Panc1 (cell line): ENCODE measurements at regions not wholly inside any gene's neighbourhood (a gene's known extent, or its start where the extent isn't known, plus 50 kb on each side); places are given as distances from the start of the nearest gene placed in this dataset.

Source experiments
- ATAC-seq: fragments of 200-7000 bp; cut with Tn5 transposase; 2 replicates; pipeline ENCODE4 v1.9.1; 2020; ENCODE audit warnings: mild to moderate bottlenecking, moderate library complexity
- BruUV-seq: library from RNA; stranded (reverse); fragments of 400-500 nt; replicated peaks from 2 replicates; lab custom pipeline; 2021; lab: Mats Ljungman, UMichigan
- CTCF ChIA-PET: fragments of 300-600 bp; sonication (Branson Sonifier 250); formaldehyde crosslinking; loops from one replicate; lab custom pipeline; 2022; ENCODE audit warnings: antibody characterized with exemption; lab: Charles Lee
- POLR2A ChIA-PET: fragments of 300-600 bp; sonication (Branson Sonifier 250); formaldehyde crosslinking; loops from one replicate; lab custom pipeline; 2022; ENCODE audit warnings: antibody characterized with exemption; lab: Charles Lee
- DNase-seq: peaks from one replicate; pipeline ENCODE4 v3.0.0-alpha.2; 2010; ENCODE audit warnings: low read depth, low spot score
- H3K27ac ChIP-seq: 2 replicates; pipeline ENCODE4 v1.5.1; 2011; ENCODE audit warnings: mild to moderate bottlenecking, low read length, inconsistent platforms
- H3K27me3 ChIP-seq: fragments of 200-500 bp; sonication (Bioruptor generic); 2 replicates; pipeline ENCODE4 v1.6.0; 2014; ENCODE audit warnings: low read length, inconsistent platforms; ENCODE audit not compliant: control insufficient read depth, insufficient read depth
- H3K36me3 ChIP-seq: fragments of 200-500 bp; sonication (Bioruptor generic); 2 replicates; pipeline ENCODE4 v1.5.1; 2014; ENCODE audit warnings: inconsistent platforms, mild to moderate bottlenecking, low read length, moderate library complexity; ENCODE audit not compliant: control insufficient read depth, insufficient read depth
- H3K4me1 ChIP-seq: 2 replicates; pipeline ENCODE4 v1.5.1; 2011; ENCODE audit warnings: inconsistent platforms, mild to moderate bottlenecking, low read length, moderate library complexity; ENCODE audit not compliant: control insufficient read depth, insufficient read depth
- H3K4me3 ChIP-seq, 2 experiments: 2 replicates each; pipeline ENCODE4 v1.5.1; 2011 to 2012; ENCODE audit warnings: low read depth in 2 of 2, low read length in 2 of 2, mild to moderate bottlenecking in 2 of 2, inconsistent platforms in 1 of 2, moderate library complexity in 1 of 2
- H3K9me3 ChIP-seq: fragments of 200-500 bp; sonication (Bioruptor generic); 2 replicates; pipeline ENCODE4 v1.5.1; 2014; ENCODE audit warnings: low read depth, mild to moderate bottlenecking, inconsistent platforms, low read length, moderate library complexity; ENCODE audit not compliant: control insufficient read depth, insufficient read depth
- POLR2AphosphoS5 ChIP-seq: IDR thresholded peaks from 2 replicates; pipeline ENCODE4 v1.6.1; 2012; ENCODE audit warnings: mild to moderate bottlenecking, low read depth, low read length, moderate library complexity
- SIN3A ChIP-seq: IDR thresholded peaks from 2 replicates; pipeline ENCODE4 v1.6.1; 2012; ENCODE audit warnings: low read depth, mild to moderate bottlenecking, low read length, moderate library complexity, borderline replicate concordance; ENCODE audit not compliant: insufficient read depth
- TCF7L2 ChIP-seq: IDR thresholded peaks from 2 replicates; pipeline ENCODE4 v1.6.1; 2011; ENCODE audit warnings: mild to moderate bottlenecking, low read depth, low read length, inconsistent platforms
- in situ Hi-C: cut with HindIII; loops from 2 replicates; pipeline ENCODE4 v1.10.0; 2016; ENCODE audit warnings: low sequenced_read_pairs, low pct_unique_long_range_greater_than_20kb
- intact Hi-C: fragments of 100-400 bp; cut with micrococcal nuclease; formaldehyde crosslinking; loops from one replicate; pipeline ENCODE4 v1.10.0; 2022; ENCODE audit not compliant: unreplicated experiment
- TF ChIP-seq, protein P1 (sequence below), 2 experiments: IDR thresholded peaks; 2 replicates each; pipeline ENCODE4 v1.6.1; 2011 to 2012; ENCODE audit warnings: low read depth in 2 of 2, control low read depth in 1 of 2, low read length in 1 of 2, mild to moderate bottlenecking in 1 of 2, moderate library complexity in 1 of 2; ENCODE audit not compliant: insufficient read depth in 1 of 2
- TF ChIP-seq, protein P2 (sequence below): fragments of 450-650 bp; IDR thresholded peaks from 2 replicates; pipeline ENCODE4 v1.5.1; 2017; ENCODE audit warnings: mild to moderate bottlenecking

DNA sequence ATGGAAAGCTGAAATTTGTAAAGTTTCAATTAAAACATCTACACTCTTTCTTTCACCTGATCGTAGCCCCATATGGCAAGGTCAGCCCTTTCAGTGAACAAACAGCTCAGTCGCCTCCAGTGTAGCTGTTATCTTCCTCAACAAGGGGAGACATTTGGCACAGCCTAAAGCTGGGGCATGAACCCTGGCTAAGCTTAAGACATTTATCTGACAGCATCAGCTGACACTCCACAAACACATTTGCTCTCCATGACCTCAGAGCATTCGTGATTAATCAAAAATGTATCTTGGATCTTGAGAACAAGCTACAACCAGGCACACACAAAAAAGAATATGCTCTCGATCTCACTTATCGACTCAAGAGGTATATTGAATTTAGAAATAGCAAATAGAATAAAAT, 67.3 kb downstream of the POU5F2 start:
- intact Hi-C loops, result no loop called here
- no peak for TF ChIP-seq POLR2AphosphoS5
- TF ChIP-seq TCF7L2, result no peak
- TF ChIP-seq SIN3A, result no peak
- TF ChIP-seq, protein P1, sequence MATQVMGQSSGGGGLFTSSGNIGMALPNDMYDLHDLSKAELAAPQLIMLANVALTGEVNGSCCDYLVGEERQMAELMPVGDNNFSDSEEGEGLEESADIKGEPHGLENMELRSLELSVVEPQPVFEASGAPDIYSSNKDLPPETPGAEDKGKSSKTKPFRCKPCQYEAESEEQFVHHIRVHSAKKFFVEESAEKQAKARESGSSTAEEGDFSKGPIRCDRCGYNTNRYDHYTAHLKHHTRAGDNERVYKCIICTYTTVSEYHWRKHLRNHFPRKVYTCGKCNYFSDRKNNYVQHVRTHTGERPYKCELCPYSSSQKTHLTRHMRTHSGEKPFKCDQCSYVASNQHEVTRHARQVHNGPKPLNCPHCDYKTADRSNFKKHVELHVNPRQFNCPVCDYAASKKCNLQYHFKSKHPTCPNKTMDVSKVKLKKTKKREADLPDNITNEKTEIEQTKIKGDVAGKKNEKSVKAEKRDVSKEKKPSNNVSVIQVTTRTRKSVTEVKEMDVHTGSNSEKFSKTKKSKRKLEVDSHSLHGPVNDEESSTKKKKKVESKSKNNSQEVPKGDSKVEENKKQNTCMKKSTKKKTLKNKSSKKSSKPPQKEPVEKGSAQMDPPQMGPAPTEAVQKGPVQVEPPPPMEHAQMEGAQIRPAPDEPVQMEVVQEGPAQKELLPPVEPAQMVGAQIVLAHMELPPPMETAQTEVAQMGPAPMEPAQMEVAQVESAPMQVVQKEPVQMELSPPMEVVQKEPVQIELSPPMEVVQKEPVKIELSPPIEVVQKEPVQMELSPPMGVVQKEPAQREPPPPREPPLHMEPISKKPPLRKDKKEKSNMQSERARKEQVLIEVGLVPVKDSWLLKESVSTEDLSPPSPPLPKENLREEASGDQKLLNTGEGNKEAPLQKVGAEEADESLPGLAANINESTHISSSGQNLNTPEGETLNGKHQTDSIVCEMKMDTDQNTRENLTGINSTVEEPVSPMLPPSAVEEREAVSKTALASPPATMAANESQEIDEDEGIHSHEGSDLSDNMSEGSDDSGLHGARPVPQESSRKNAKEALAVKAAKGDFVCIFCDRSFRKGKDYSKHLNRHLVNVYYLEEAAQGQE (IDR thresholded peaks at IDR 0.05; ENCODE audit: insufficient read depth in 1 of 2, low read depth in 2 of 2, low read length in 1 of 2), result no peak
- TF ChIP-seq, protein P2, sequence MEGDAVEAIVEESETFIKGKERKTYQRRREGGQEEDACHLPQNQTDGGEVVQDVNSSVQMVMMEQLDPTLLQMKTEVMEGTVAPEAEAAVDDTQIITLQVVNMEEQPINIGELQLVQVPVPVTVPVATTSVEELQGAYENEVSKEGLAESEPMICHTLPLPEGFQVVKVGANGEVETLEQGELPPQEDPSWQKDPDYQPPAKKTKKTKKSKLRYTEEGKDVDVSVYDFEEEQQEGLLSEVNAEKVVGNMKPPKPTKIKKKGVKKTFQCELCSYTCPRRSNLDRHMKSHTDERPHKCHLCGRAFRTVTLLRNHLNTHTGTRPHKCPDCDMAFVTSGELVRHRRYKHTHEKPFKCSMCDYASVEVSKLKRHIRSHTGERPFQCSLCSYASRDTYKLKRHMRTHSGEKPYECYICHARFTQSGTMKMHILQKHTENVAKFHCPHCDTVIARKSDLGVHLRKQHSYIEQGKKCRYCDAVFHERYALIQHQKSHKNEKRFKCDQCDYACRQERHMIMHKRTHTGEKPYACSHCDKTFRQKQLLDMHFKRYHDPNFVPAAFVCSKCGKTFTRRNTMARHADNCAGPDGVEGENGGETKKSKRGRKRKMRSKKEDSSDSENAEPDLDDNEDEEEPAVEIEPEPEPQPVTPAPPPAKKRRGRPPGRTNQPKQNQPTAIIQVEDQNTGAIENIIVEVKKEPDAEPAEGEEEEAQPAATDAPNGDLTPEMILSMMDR, result no peak
- CTCF ChIA-PET, result no interaction called here
- in situ Hi-C loops, result no loop called here
- H3K27ac ChIP-seq, result no peak overlapping the region
- DNase-seq (no peak), ATAC-seq (no peak)
- no peaks in the 10 kb centered on the region for H3K27me3 ChIP-seq
- no peaks in the 10 kb centered on the region for H3K36me3 ChIP-seq
- no peak overlapping the region for H3K4me3 ChIP-seq
- no peaks in the 10 kb centered on the region for H3K4me1 ChIP-seq
- no TSS peak for BruUV-seq
- POLR2A ChIA-PET, result no interaction called here
- no peaks in the 10 kb centered on the region for H3K9me3 ChIP-seq

DNA sequence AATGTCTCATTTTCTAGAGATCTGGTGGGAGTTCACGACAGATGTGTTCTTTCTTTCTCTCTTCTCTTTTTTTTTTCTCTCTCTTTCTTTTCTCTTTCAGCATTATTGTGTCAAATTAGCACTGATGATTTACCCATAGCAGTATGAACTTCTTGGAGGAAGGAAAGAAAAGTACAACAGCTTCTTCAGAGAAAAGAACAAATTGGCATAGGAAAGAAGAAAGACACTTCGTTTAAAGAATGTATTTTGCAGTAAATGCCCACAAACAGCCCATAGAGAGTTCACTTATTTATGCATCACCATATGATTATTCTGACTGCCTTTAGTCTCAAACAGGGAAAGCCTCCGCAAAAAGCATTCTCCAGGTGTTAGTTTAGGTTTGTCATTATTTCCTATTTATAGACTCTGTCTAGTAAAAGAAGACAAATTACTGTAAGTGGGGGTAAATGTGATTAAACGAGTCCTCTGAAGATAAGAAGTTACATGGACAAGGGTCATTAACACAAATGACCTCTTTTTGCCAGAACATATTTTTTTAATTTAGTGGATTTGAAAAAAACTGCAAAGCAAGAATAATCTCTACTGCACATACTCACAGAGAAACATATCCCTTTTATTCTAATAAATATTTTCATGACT, 68.0 kb downstream of the POU5F2 start:
- in situ Hi-C loops, result no loop called here
- no peaks in the 10 kb centered on the region for H3K4me1 ChIP-seq
- TF ChIP-seq, protein P2, result no peak
- TF ChIP-seq POLR2AphosphoS5 (no peak), SIN3A (no peak), TCF7L2 (no peak)
- TF ChIP-seq, protein P1 (IDR thresholded peaks at IDR 0.05; ENCODE audit: insufficient read depth in 1 of 2, low read depth in 2 of 2, low read length in 1 of 2), result no peak
- CTCF ChIA-PET, result no interaction called here
- no peak overlapping the region for H3K27ac ChIP-seq
- no peaks in the 10 kb centered on the region for H3K27me3 ChIP-seq
- H3K9me3 ChIP-seq, result no peaks in the 10 kb centered on the region
- intact Hi-C loops, result no loop called here
- ATAC-seq (no peak), DNase-seq (no peak)
- no TSS peak for BruUV-seq
- no peak overlapping the region for H3K4me3 ChIP-seq
- no peaks in the 10 kb centered on the region for H3K36me3 ChIP-seq
- POLR2A ChIA-PET, result interaction anchor here (0.6 kb wide), 1 partner anchor 17 kb away, joined by 5 read pairs; no protein-coding TSS in a partner anchor
